ENCODE measurements at regions not wholly inside any gene's neighbourhood (a gene's known extent, or its start where the extent isn't known, plus 50 kb on each side); places are given as distances from the start of the nearest gene placed in this dataset.

- intact Hi-C loops (cut with DNase I; ENCODE audit: low total_unique reads) = no loop called here
- Histone ChIP-seq H3K27ac (no peak overlapping the region), H3K4me1 (peaks cover 0 to 16% (median 16%) of the 10 kb centered on the region in 4 donors), H3K9me3 (no peaks in the 10 kb centered on the region), H3K27me3 (no peaks in the 10 kb centered on the region), H3K36me3 (no peaks in the 10 kb centered on the region), H3K4me3 (no peak overlapping the region)
- TF ChIP-seq CTCF (IDR thresholded peaks at IDR 0.05) = no peak
- DNase-seq = no peak
Measured at GRCh38 chr1:228989676-228989991, 254.4 kb downstream of the RHOU start.

GRCh38 chr1:228989992-228990827, 254.9 kb downstream of the RHOU start:
- no peak overlapping the region for H3K27ac ChIP-seq
- DNase-seq = peak; percentile 81 to 82
- no peaks in the 10 kb centered on the region for H3K9me3 ChIP-seq
- intact Hi-C loops (cut with DNase I; ENCODE audit: low total_unique reads) = no loop called here
- no peak for TF ChIP-seq CTCF (IDR thresholded peaks at IDR 0.05)
- H3K36me3 ChIP-seq = no peaks in the 10 kb centered on the region
- no peak overlapping the region for H3K4me3 ChIP-seq
- no peaks in the 10 kb centered on the region for H3K27me3 ChIP-seq
- H3K4me1 ChIP-seq = peaks cover 0 to 16% (median 16%) of the 10 kb centered on the region in 4 donors

GRCh38 chr1:228990906-228991569, 255.8 kb downstream of the RHOU start:
- H3K27me3 ChIP-seq = no peaks in the 10 kb centered on the region
- no peak overlapping the region for H3K27ac ChIP-seq
- no peak for TF ChIP-seq CTCF (IDR thresholded peaks at IDR 0.05)
- H3K4me3 ChIP-seq = no peak overlapping the region
- intact Hi-C loops (cut with DNase I; ENCODE audit: low total_unique reads) = no loop called here
- H3K36me3 ChIP-seq = no peaks in the 10 kb centered on the region
- H3K9me3 ChIP-seq = no peaks in the 10 kb centered on the region
- H3K4me1 ChIP-seq = peaks cover 0 to 16% (median 12%) of the 10 kb centered on the region in 4 donors
- no peak for DNase-seq

- H3K4me1 ChIP-seq = peaks cover 0 to 11% (median 2%) of the 10 kb centered on the region in 4 donors
- no peak for TF ChIP-seq CTCF (IDR thresholded peaks at IDR 0.05)
- intact Hi-C loops (cut with DNase I; ENCODE audit: low total_unique reads) = no loop called here
- no peaks in the 10 kb centered on the region for H3K9me3 ChIP-seq
- H3K27me3 ChIP-seq = no peaks in the 10 kb centered on the region
- H3K27ac ChIP-seq = no peak overlapping the region
- no peaks in the 10 kb centered on the region for H3K36me3 ChIP-seq
- H3K4me3 ChIP-seq = no peak overlapping the region
- no peak for DNase-seq
Measured at GRCh38 chr1:228992044-228992443, 256.8 kb downstream of the RHOU start.

- H3K4me3 ChIP-seq = no peak overlapping the region
- no peak for TF ChIP-seq CTCF (IDR thresholded peaks at IDR 0.05)
- H3K9me3 ChIP-seq = no peaks in the 10 kb centered on the region
- no peaks in the 10 kb centered on the region for H3K27me3 ChIP-seq
- H3K27ac ChIP-seq = no peak overlapping the region
- H3K4me1 ChIP-seq = peaks cover 0 to 11% (median 2%) of the 10 kb centered on the region in 4 donors
- intact Hi-C loops (cut with DNase I; ENCODE audit: low total_unique reads) = no loop called here
- DNase-seq = no peak
- H3K36me3 ChIP-seq = no peaks in the 10 kb centered on the region
Measured at GRCh38 chr1:228992907-228993535, 257.7 kb downstream of the RHOU start.

All from tibial artery (tissue), 4 donors.